H1 (cell line): ENCODE measurements at regions not wholly inside any gene's neighbourhood (a gene's known extent, or its start where the extent isn't known, plus 50 kb on each side); places are given as distances from the start of the nearest gene placed in this dataset.

ENCODE experiments used
- CTCF ChIA-PET: fragments of 300-600 bp; sonication (Branson Sonifier 250); formaldehyde crosslinking; loops from one replicate; lab custom pipeline; 2021; ENCODE audit not compliant: partially characterized antibody; lab: Charles Lee
- POLR2A ChIA-PET: fragments of 300-600 bp; sonication (Branson Sonifier 250); formaldehyde crosslinking; loops from one replicate; lab custom pipeline; 2021; ENCODE audit warnings: inconsistent platforms; ENCODE audit not compliant: partially characterized antibody; lab: Charles Lee
- DNase-seq, 2 experiments: peaks; one replicate each; pipeline versions ENCODE4 v3.0.0 to v3.0.0-alpha.2; 2010 to 2022; ENCODE audit warnings: low spot score in 2 of 2, low read depth in 1 of 2, mixed read lengths in 1 of 2
- FAIRE-seq: peaks from 2 replicates; lab custom pipeline; 2011; peaks lifted over from hg19 to GRCh38; lab: Jason Lieb, UNC
- H2AFZ ChIP-seq: 2 replicates; pipeline ENCODE4 v1.8.1; 2012; ENCODE audit warnings: low read length, inconsistent platforms
- H2AK5ac ChIP-seq: 2 replicates; pipeline ENCODE4 v1.6.1; 2013; ENCODE audit warnings: low read depth, low read length
- H2BK120ac ChIP-seq: replicated peaks from 2 replicates; pipeline ENCODE3; 2013; ENCODE audit warnings: low read depth, low read length, inconsistent platforms
- H2BK12ac ChIP-seq: 2 replicates; pipeline ENCODE4 v1.6.1; 2013; ENCODE audit warnings: low read depth, low read length
- H2BK15ac ChIP-seq: 2 replicates; pipeline ENCODE4 v1.6.1; 2013; ENCODE audit warnings: low read length
- H2BK20ac ChIP-seq: 2 replicates; pipeline ENCODE4 v1.6.1; 2013; ENCODE audit warnings: low read length
- H2BK5ac ChIP-seq: 2 replicates; pipeline ENCODE4 v1.6.1; 2013; ENCODE audit warnings: low read depth, low read length
- H3K14ac ChIP-seq: 2 replicates; pipeline ENCODE4 v1.6.1; 2013; ENCODE audit warnings: inconsistent platforms; ENCODE audit not compliant: insufficient read length
- H3K18ac ChIP-seq: 2 replicates; pipeline ENCODE4 v1.6.1; 2013; ENCODE audit warnings: low read length; ENCODE audit errors: extremely low read depth
- H3K23ac ChIP-seq: 2 replicates; pipeline ENCODE4 v1.6.1; 2013; ENCODE audit warnings: inconsistent platforms; ENCODE audit not compliant: insufficient read length
- H3K23me2 ChIP-seq: 2 replicates; pipeline ENCODE4 v1.6.1; 2013; ENCODE audit warnings: low read depth, low read length
- H3K27ac ChIP-seq: 2 replicates; pipeline ENCODE4 v1.6.1; 2011; ENCODE audit warnings: low read depth, low read length, inconsistent platforms
- H3K27me3 ChIP-seq, 4 experiments: replicated peaks in 1 of 4; 1 replicate in 1 of 4; 2 replicates in 3 of 4; pipeline versions ENCODE4 v1.6.1 to v1.8.1; 2011 to 2013; ENCODE audit warnings: low read length in 3 of 4, mild to moderate bottlenecking in 3 of 4, inconsistent platforms in 2 of 4, mixed read lengths in 2 of 4, moderate library complexity in 1 of 4; ENCODE audit not compliant: control insufficient read depth in 3 of 4, insufficient read depth in 3 of 4; ENCODE audit errors: extremely low read depth in 1 of 4
- H3K36me3 ChIP-seq, 4 experiments: 2 replicates each; pipeline versions ENCODE4 v1.6.1 to v1.8.1; 2011 to 2013; ENCODE audit warnings: mild to moderate bottlenecking in 4 of 4, low read length in 3 of 4, moderate library complexity in 2 of 4, control low read depth in 1 of 4, inconsistent platforms in 1 of 4; ENCODE audit not compliant: insufficient read depth in 4 of 4, control insufficient read depth in 2 of 4
- H3K4ac ChIP-seq: replicated peaks from 2 replicates; pipeline ENCODE3; 2013; ENCODE audit warnings: low read length, low read depth, mixed read lengths, inconsistent platforms; ENCODE audit not compliant: insufficient read length
- H3K4me1 ChIP-seq, 4 experiments: replicated peaks in 1 of 4; 1 replicate in 1 of 4; 2 replicates in 3 of 4; pipeline versions ENCODE4 v1.6.1 to v1.8.1; 2011 to 2013; ENCODE audit warnings: low read length in 3 of 4, inconsistent platforms in 2 of 4, mixed read lengths in 1 of 4; ENCODE audit not compliant: insufficient read depth in 4 of 4, control insufficient read depth in 3 of 4
- H3K4me2 ChIP-seq, 2 experiments: 2 replicates each; pipeline versions ENCODE4 v1.6.1 to v1.8.1; 2011 to 2013; ENCODE audit warnings: low read depth in 2 of 2, low read length in 2 of 2, control low read depth in 1 of 2, inconsistent platforms in 1 of 2, mild to moderate bottlenecking in 1 of 2; ENCODE audit not compliant: insufficient read depth in 1 of 2
- H3K4me3 ChIP-seq, 4 experiments: fragments of 200-600, 300-600 bp in 1 of 4; sonication (generic), shearing (Covaris generic), sonication (Bioruptor Twin) in 1 of 4; 2 replicates each; pipeline versions ENCODE4 v1.5.1 to v1.8.1; 2011 to 2016; ENCODE audit warnings: low read length in 4 of 4, low read depth in 3 of 4, control low read depth in 2 of 4, inconsistent platforms in 2 of 4, mild to moderate bottlenecking in 2 of 4, mixed read lengths in 1 of 4, moderate library complexity in 1 of 4; ENCODE audit not compliant: insufficient read depth in 2 of 4; ENCODE audit errors: extremely low read depth in 1 of 4
- H3K56ac ChIP-seq: replicated peaks from 2 replicates; pipeline ENCODE3; 2013; ENCODE audit warnings: low read depth, mild to moderate bottlenecking, mixed read lengths, low read length, inconsistent platforms; ENCODE audit not compliant: insufficient read length
- H3K79me1 ChIP-seq: 2 replicates; pipeline ENCODE4 v1.6.1; 2013; ENCODE audit warnings: low read depth, low read length, control low read depth
- H3K79me2 ChIP-seq, 2 experiments: 2 replicates each; pipeline versions ENCODE4 v1.6.1 to v1.8.1; 2012 to 2013; ENCODE audit warnings: low read length in 2 of 2, mild to moderate bottlenecking in 2 of 2, inconsistent platforms in 1 of 2; ENCODE audit not compliant: insufficient read depth in 2 of 2, control insufficient read depth in 1 of 2
- H3K9ac ChIP-seq, 4 experiments: replicated peaks in 1 of 4; 1 replicate in 1 of 4; 2 replicates in 3 of 4; pipeline versions ENCODE4 v1.6.1 to v1.8.1; 2011 to 2013; ENCODE audit warnings: low read depth in 3 of 4, low read length in 3 of 4, control low read depth in 2 of 4, mild to moderate bottlenecking in 2 of 4, moderate library complexity in 2 of 4, inconsistent platforms in 1 of 4; ENCODE audit errors: extremely low read depth in 1 of 4
- H3K9me3 ChIP-seq, 2 experiments: 2 replicates each; pipeline versions ENCODE4 v1.6.1 to v1.8.1; 2012 to 2013; ENCODE audit warnings: mild to moderate bottlenecking in 2 of 2, moderate library complexity in 2 of 2, control low read depth in 1 of 2, inconsistent platforms in 1 of 2, low read depth in 1 of 2, low read length in 1 of 2, mixed read lengths in 1 of 2; ENCODE audit not compliant: insufficient read depth in 2 of 2
- H4K20me1 ChIP-seq, 2 experiments: replicated peaks in 1 of 2; 2 replicates each; pipeline versions ENCODE3 to v1.8.1; 2011 to 2013; ENCODE audit warnings: inconsistent platforms in 2 of 2, low read length in 2 of 2, mild to moderate bottlenecking in 1 of 2; ENCODE audit not compliant: insufficient read depth in 2 of 2, control insufficient read depth in 1 of 2
- H4K5ac ChIP-seq: 2 replicates; pipeline ENCODE4 v1.6.1; 2013; ENCODE audit warnings: low read length, low read depth, mixed read lengths, inconsistent platforms; ENCODE audit not compliant: insufficient read length
- H4K8ac ChIP-seq: 2 replicates; pipeline ENCODE4 v1.8.0; 2013; ENCODE audit warnings: mild to moderate bottlenecking, moderate library complexity, low read length, inconsistent platforms; ENCODE audit not compliant: insufficient read depth; ENCODE audit errors: extremely low read depth
- H4K91ac ChIP-seq: replicated peaks from 2 replicates; pipeline ENCODE3; 2013; ENCODE audit warnings: low read length, mixed read lengths, inconsistent platforms; ENCODE audit not compliant: insufficient read length
- ATF2 ChIP-seq: IDR thresholded peaks from 2 replicates; pipeline ENCODE4 v1.6.1; 2012; ENCODE audit warnings: low read length, inconsistent platforms
- CHD2 ChIP-seq: IDR thresholded peaks from 2 replicates; pipeline ENCODE4 v1.6.1; 2012; ENCODE audit warnings: low read length, improper control_type of control experiment
- RAD21 ChIP-seq, 2 experiments: IDR thresholded peaks in 1 of 2; conservative IDR thresholded peaks in 1 of 2; 2 replicates each; pipeline ENCODE4 v1.6.1; 2011; ENCODE audit warnings: low read depth in 2 of 2, low read length in 2 of 2, improper control_type of control experiment in 1 of 2, inconsistent platforms in 1 of 2, mild to moderate bottlenecking in 1 of 2, moderate library complexity in 1 of 2
- RXRA ChIP-seq: IDR thresholded peaks from 2 replicates; pipeline ENCODE4 v1.6.1; 2011; ENCODE audit warnings: low read depth, mild to moderate bottlenecking, low read length, moderate library complexity; ENCODE audit not compliant: insufficient read depth
- SAP30 ChIP-seq: fragments of 300-600 bp; sonication (generic); IDR thresholded peaks from 2 replicates; pipeline ENCODE4 v1.7.1; 2012; ENCODE audit warnings: low read length, moderate library complexity, mild to moderate bottlenecking, inconsistent platforms; ENCODE audit not compliant: insufficient read depth, insufficient replicate concordance
- SIN3A ChIP-seq, 2 experiments: IDR thresholded peaks in 1 of 2; conservative IDR thresholded peaks in 1 of 2; 2 replicates each; pipeline ENCODE4 v1.6.1; 2011 to 2012; ENCODE audit warnings: low read length in 2 of 2, improper control_type of control experiment in 1 of 2, low read depth in 1 of 2, mild to moderate bottlenecking in 1 of 2
- SP1 ChIP-seq: IDR thresholded peaks from 2 replicates; pipeline ENCODE4 v1.6.1; 2011; ENCODE audit warnings: low read depth, low read length
- SP4 ChIP-seq: IDR thresholded peaks from 2 replicates; pipeline ENCODE4 v1.6.1; 2012; ENCODE audit warnings: low read length, inconsistent platforms
- TAF7 ChIP-seq: optimal IDR thresholded peaks from 2 replicates; pipeline ENCODE3; 2011; ENCODE audit warnings: low read depth, mild to moderate bottlenecking, inconsistent platforms, low read length, moderate library complexity, borderline replicate concordance
- TBP ChIP-seq: IDR thresholded peaks from 2 replicates; pipeline ENCODE4 v1.6.1; 2011; ENCODE audit warnings: low read depth, low read length, improper control_type of control experiment
- ZNF274 ChIP-seq: IDR thresholded peaks from 2 replicates; pipeline ENCODE4 v1.7.0; 2012; ENCODE audit warnings: low read length, borderline replicate concordance; ENCODE audit errors: extremely low read depth
- WGBS, 2 experiments: shearing (Covaris generic) in 1 of 2; methylation state at CpG; one replicate each; pipeline versions ENCODE4 v1.1.6 to v1.1.7; 2013 to 2015; ENCODE audit warnings: low lambda C conversion rate in 2 of 2, mixed read lengths in 2 of 2, inconsistent platforms in 1 of 2, low coverage in 1 of 2, missing lambda C conversion rate in 1 of 2; ENCODE audit not compliant: insufficient replicate concordance in 2 of 2, insufficient coverage in 1 of 2, insufficient read length in 1 of 2; ENCODE audit errors: extremely low coverage in 1 of 2, missing lambda C conversion rate in 1 of 2; 5-methylcytosine and 5-hydroxymethylcytosine counted together
- TF ChIP-seq, protein P1 (sequence below): IDR thresholded peaks from 2 replicates; pipeline ENCODE4 v1.6.1; 2012; ENCODE audit warnings: inconsistent platforms

DNA sequence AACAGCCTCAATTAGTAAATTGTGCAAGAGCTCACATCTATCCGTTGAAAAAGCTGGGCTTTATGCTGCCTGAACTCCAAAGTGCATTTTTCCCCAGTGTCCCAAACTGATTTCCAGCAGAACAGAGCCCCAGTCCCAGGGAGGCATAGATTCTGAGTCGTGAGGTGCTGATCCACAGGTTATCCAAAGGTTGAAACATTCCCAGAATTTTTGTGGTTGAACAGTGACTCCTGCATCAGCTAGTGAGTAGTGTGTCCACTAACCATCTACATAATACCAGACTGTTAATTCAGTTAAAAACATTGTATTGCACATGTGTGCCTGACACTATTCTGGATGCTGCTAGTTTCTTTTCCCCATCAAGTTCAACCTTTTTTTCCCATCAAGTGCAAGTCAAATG, 761.5 kb downstream of the GATA3 start:
- no peak overlapping the region for H2BK20ac ChIP-seq
- no peak overlapping the region for H4K8ac ChIP-seq
- H3K23me2 ChIP-seq: no peaks in the 10 kb centered on the region; the same call in 1 of the 2 replicates
- no peaks in the 10 kb centered on the region for H3K79me2 ChIP-seq
- H3K36me3 ChIP-seq: no peaks in the 10 kb centered on the region
- H4K91ac ChIP-seq: no peak overlapping the region
- WGBS, 2 experiments: 98% methylated on average over 2 of the region's 2 CpGs; no CpG with 5 or more reads in 1 of the 2 experiments
- H3K4me1 ChIP-seq: no peaks in the 10 kb centered on the region
- H3K27me3 ChIP-seq: no peaks in the 10 kb centered on the region
- H2BK5ac ChIP-seq: no peak overlapping the region
- H3K4me2 ChIP-seq: no peak overlapping the region
- H2BK15ac ChIP-seq: no peak overlapping the region
- H4K20me1 ChIP-seq: no peaks in the 10 kb centered on the region
- no peak overlapping the region for H2AK5ac ChIP-seq
- H2BK120ac ChIP-seq: no peak overlapping the region
- H3K14ac ChIP-seq: no peak overlapping the region
- H2BK12ac ChIP-seq: no peak overlapping the region
- FAIRE-seq (no peak), DNase-seq (no peak)
- no peak overlapping the region for H3K9ac ChIP-seq
- no peak overlapping the region for H4K5ac ChIP-seq
- H2AFZ ChIP-seq: 0 out of 2 replicates have a peak overlapping the region, but pooled peaks have one; percentile 24
- ChIA-PET CTCF (no interaction called here), POLR2A (no interaction called here)
- no peak overlapping the region for H3K18ac ChIP-seq
- H3K9me3 ChIP-seq: no peaks in the 10 kb centered on the region
- H3K23ac ChIP-seq: no peak overlapping the region
- H3K4ac ChIP-seq: no peak overlapping the region
- H3K56ac ChIP-seq: no peak overlapping the region
- H3K79me1 ChIP-seq: no peaks in the 10 kb centered on the region
- no peak overlapping the region for H3K4me3 ChIP-seq
- H3K27ac ChIP-seq: no peak overlapping the region
- no peak for TF ChIP-seq TBP
- no peak for TF ChIP-seq TAF7
- TF ChIP-seq RAD21 (IDR thresholded peaks at IDR 0.05 in 1 of 2, conservative IDR thresholded peaks at IDR 0.05 in 1 of 2; ENCODE audit: low read depth in 2 of 2, low read length in 2 of 2): no peak
- no peak for TF ChIP-seq SP1
- TF ChIP-seq RXRA: no peak
- no peak for TF ChIP-seq SP4
- TF ChIP-seq, protein P1, sequence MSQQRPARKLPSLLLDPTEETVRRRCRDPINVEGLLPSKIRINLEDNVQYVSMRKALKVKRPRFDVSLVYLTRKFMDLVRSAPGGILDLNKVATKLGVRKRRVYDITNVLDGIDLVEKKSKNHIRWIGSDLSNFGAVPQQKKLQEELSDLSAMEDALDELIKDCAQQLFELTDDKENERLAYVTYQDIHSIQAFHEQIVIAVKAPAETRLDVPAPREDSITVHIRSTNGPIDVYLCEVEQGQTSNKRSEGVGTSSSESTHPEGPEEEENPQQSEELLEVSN: no peak
- no peak for TF ChIP-seq ATF2
- no peak for TF ChIP-seq ZNF274
- no peak for TF ChIP-seq SIN3A (conservative IDR thresholded peaks at IDR 0.05 in 1 of 2, IDR thresholded peaks at IDR 0.05 in 1 of 2; ENCODE audit: low read depth in 1 of 2, low read length in 2 of 2)
- no peak for TF ChIP-seq CHD2
- no peak for TF ChIP-seq SAP30
